ENCODE measurements at regions not wholly inside any gene's neighbourhood (a gene's known extent, or its start where the extent isn't known, plus 50 kb on each side); places are given as distances from the start of the nearest gene placed in this dataset.
"Not testable (repeated sequence)": the region's sequence is repeated elsewhere in the genome, so short reads cannot be mapped to it uniquely, and the experiment has no call there.

DNA sequence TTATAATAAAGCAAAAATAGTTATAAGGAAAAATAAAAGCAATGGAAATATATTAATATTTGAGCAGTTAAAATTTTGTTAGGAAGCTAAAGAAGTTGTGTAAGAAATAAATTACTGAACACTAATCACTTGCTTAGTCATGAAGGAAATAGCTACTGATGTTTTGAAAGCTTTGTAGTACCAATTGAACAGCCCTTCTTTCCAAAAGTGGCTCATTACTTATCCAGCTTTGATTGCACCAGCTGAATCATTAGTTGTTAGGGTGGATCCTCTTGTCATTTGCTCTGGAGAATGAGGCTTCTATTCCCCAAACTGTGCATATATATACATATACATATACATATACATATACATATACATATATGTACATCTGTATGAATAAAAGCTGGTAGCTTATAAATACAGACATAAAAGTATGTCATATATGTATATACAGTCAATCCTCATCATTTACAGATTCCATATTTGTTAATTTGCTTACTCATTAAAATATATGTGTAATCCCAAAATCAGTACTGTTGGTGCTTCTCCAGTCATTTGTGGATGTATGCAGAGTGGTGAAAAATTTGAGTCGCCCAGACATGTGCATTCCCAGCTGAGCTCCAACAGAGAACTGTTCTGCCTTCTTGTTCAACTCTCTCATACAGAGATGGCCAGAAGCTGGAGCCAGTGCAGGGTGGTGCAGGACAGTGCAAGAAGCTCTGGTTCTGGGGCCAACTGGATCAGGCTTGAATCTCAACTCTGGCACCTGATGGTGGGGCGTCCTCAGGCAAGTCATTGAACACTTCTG is 214.1 kb downstream of the RPAP3 start:
- Mint-ChIP-seq H3K36me3 (ENCODE audit: low read depth) (no peaks in the 10 kb centered on the region), H3K27ac (no peak overlapping the region), H3K27me3 (peaks cover 4% of the 10 kb centered on the region), H3K9me3 (peaks cover 12% of the 10 kb centered on the region), H3K4me3 (no peak overlapping the region), H3K4me1 (ENCODE audit: low read depth) (no peaks in the 10 kb centered on the region)
- intact Hi-C loops (cut with micrococcal nuclease) = no loop called here

DNA sequence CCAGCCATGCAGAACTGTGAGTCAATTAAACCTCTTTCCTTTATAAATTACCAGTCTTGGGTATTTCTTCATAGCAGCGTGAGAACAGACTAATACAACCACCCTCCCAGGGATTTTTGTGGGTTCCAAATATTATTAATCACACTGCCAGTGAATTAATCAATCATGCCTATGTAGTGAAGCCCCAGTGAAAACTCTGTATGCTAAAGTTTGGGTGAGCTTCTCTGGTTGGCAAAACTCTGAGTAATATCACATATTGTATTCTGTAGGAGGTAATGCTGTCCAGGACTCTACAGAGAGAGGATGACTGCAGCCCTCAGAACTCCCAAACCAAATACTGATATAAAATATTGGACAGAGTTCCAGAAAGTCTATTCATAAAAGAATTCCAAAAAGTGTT is 216.9 kb downstream of the RPAP3 start:
- H3K4me1 Mint-ChIP-seq (ENCODE audit: low read depth) = no peaks in the 10 kb centered on the region
- no peak overlapping the region for H3K4me3 Mint-ChIP-seq
- peaks cover 6% of the 10 kb centered on the region for H3K27me3 Mint-ChIP-seq
- H3K9me3 Mint-ChIP-seq = peaks cover 12% of the 10 kb centered on the region
- H3K27ac Mint-ChIP-seq = no peak overlapping the region
- intact Hi-C loops (cut with micrococcal nuclease) = no loop called here
- H3K36me3 Mint-ChIP-seq (ENCODE audit: low read depth) = no peaks in the 10 kb centered on the region

DNA sequence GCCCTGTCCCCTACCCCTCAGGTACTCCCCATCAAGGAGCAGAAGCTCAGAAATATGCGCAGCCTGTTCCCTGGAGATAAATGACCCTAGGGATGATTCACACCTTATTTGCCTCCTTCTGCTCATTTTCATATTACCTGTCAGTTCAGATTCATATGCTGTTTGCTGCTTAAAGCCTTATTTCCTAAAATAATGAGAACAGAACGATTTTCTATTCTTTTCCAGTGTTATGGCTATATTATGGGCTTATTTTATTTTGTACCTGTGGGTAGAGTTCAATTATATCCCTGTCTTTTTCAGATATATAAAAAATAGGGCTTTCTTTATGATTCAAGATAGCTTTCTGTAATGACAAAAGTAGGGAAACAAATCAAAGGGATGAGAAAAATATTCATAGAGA is 224.8 kb downstream of the RPAP3 start:
- peaks cover 15% of the 10 kb centered on the region for H3K9me3 Mint-ChIP-seq
- H3K27me3 Mint-ChIP-seq = peaks cover 15% of the 10 kb centered on the region
- no peak overlapping the region for H3K27ac Mint-ChIP-seq
- H3K36me3 Mint-ChIP-seq (ENCODE audit: low read depth) = no peaks in the 10 kb centered on the region
- no peak overlapping the region for H3K4me3 Mint-ChIP-seq
- H3K4me1 Mint-ChIP-seq (ENCODE audit: low read depth) = no peaks in the 10 kb centered on the region
- intact Hi-C loops (cut with micrococcal nuclease) = no loop called here

DNA sequence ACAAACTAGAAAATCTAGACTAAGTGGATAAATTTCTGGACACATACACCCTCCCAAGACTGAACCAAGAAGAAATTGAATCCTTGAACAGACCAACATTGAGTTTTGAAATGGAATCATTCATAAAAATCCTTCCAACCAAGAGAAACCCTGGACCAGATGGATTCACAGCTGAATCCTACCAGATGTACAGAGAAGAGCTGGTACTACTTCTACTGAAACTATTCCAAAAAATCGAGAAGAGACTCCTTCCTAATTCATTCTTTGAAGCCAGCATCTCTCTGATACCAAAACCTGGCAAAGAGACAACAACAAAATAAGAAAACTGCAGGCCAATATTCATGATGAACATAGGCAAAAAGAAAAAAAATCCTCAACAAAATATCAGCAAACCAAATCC is 227.4 kb downstream of the RPAP3 start:
- H3K9me3 Mint-ChIP-seq = peaks cover 35% of the 10 kb centered on the region
- intact Hi-C loops (cut with micrococcal nuclease) = no loop called here
- no peak overlapping the region for H3K4me3 Mint-ChIP-seq
- no peak overlapping the region for H3K27ac Mint-ChIP-seq
- H3K27me3 Mint-ChIP-seq = peaks cover 12% of the 10 kb centered on the region
- no peaks in the 10 kb centered on the region for H3K36me3 Mint-ChIP-seq (ENCODE audit: low read depth)
- no peaks in the 10 kb centered on the region for H3K4me1 Mint-ChIP-seq (ENCODE audit: low read depth)

DNA sequence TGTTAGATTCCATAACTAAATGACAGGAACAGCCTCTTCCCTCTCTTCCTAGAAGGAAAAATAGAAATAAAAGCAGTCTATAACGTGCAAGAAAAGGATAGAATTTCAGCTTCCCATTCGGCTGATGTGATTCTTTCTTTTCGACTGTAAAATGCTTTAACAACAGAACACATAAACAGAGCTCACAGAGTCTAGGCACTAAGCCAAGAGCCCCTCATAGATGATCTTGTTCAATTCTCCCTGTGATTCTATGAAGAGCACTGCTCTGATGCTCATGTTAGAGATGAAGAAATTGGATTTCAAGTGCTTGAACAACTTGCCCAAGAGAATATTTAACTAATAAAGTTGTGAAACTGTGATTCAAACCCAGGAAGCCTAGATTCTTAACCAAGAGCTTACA is 232.7 kb downstream of the RPAP3 start:
- Mint-ChIP-seq H3K36me3 (ENCODE audit: low read depth) (no peaks in the 10 kb centered on the region), H3K27ac (no peak overlapping the region), H3K4me3 (no peak overlapping the region), H3K4me1 (ENCODE audit: low read depth) (no peaks in the 10 kb centered on the region), H3K9me3 (peaks cover 36% of the 10 kb centered on the region), H3K27me3 (peaks cover 1% of the 10 kb centered on the region)
- intact Hi-C loops (cut with micrococcal nuclease) = no loop called here

DNA sequence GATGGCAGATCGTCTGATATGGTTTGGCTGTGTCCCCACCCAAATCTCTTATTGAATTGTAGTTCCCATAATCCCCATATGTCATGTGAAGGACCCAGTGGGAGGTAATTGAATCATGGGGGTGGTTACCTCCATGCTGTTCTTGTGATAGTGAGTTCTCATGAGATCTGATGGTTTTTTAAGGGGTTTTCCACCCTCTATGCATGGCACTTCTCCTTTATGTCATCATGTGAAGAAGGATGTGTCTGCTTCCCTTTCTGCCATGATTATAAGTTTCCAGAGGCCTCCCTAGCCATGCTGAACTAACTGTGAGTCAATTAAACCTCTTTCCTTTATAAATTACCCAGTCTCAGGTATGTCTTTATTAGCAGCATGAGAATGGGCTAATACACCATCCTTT is 235.5 kb downstream of the RPAP3 start:
- H3K27ac Mint-ChIP-seq; H3K27me3 Mint-ChIP-seq; H3K4me1 Mint-ChIP-seq (ENCODE audit: low read depth); intact Hi-C loops (cut with micrococcal nuclease); H3K4me3 Mint-ChIP-seq; H3K36me3 Mint-ChIP-seq (ENCODE audit: low read depth): not testable (repeated sequence)
- peaks cover 21% of the 10 kb centered on the region for H3K9me3 Mint-ChIP-seq

DNA sequence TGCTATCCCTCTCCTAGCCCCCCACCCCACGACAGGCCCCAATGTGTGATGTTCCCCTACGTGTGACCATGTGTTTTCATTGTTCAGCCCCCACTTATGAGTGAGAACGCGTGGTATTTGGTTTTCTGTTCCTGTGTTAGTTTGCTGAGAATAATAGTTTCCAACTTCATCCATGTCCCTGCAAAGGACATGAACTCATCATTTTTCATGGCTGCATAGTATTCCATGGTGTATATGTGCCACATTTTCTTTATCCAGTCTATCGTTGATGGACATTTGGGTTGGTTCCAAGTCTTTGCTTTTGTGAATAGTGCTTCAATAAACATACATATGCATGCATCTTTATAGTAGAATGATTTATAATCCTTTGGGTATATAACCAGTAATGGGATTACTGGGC is 241.9 kb downstream of the RPAP3 start:
- H3K27ac Mint-ChIP-seq; H3K4me1 Mint-ChIP-seq (ENCODE audit: low read depth); H3K4me3 Mint-ChIP-seq; H3K27me3 Mint-ChIP-seq; H3K36me3 Mint-ChIP-seq (ENCODE audit: low read depth); intact Hi-C loops (cut with micrococcal nuclease): not testable (repeated sequence)
- peaks cover 16% of the 10 kb centered on the region for H3K9me3 Mint-ChIP-seq

DNA sequence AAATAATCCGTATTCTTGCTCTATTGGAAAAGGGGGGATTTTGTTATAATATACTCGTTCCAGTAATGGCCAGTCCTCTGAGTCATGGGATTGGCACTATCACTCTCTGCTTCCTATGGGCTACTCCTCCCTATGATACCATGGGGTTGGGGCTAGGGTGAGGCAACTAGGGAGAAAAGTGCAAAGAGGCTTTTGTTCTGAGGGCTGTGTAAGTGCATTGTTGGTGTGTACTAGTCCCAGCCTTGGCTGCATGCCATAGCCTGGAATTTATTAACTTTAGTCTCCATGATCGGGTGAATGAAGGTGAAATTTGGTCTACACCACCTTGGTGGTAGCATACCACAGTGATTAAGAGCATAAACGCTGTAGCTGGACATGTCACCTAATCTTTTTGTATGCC is 247.6 kb downstream of the RPAP3 start:
- intact Hi-C loops (cut with micrococcal nuclease) = no loop called here
- H3K4me3 Mint-ChIP-seq = no peak overlapping the region
- peaks cover 10% of the 10 kb centered on the region for H3K9me3 Mint-ChIP-seq
- no peak overlapping the region for H3K27ac Mint-ChIP-seq
- H3K4me1 Mint-ChIP-seq (ENCODE audit: low read depth) = no peaks in the 10 kb centered on the region
- peaks cover 8% of the 10 kb centered on the region for H3K27me3 Mint-ChIP-seq
- H3K36me3 Mint-ChIP-seq (ENCODE audit: low read depth) = no peaks in the 10 kb centered on the region

DNA sequence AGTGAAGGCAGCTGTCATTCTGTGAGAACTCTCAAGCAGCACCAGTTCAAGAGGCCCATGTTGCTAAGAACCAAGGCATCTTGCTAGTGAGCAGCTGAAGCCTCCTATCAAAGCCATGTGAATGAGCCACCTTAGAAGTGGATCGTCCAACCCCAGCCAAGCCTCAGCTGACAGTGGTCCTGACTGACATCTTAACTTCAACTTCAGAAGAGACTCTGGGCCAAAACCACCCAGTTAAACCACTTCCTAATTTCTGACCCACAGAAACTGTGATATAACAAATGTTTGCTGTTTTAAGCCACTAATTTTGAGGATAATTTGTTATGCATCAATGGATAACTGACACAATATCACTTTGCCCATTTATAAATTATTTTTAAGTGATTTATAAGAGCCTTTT is 256.0 kb downstream of the RPAP3 start:
- no peaks in the 10 kb centered on the region for H3K36me3 Mint-ChIP-seq (ENCODE audit: low read depth)
- H3K9me3 Mint-ChIP-seq = peaks cover 3% of the 10 kb centered on the region
- no peak overlapping the region for H3K4me3 Mint-ChIP-seq
- H3K27me3 Mint-ChIP-seq = peaks cover 5% of the 10 kb centered on the region
- H3K27ac Mint-ChIP-seq = no peak overlapping the region
- intact Hi-C loops (cut with micrococcal nuclease) = no loop called here
- no peaks in the 10 kb centered on the region for H3K4me1 Mint-ChIP-seq (ENCODE audit: low read depth)

DNA sequence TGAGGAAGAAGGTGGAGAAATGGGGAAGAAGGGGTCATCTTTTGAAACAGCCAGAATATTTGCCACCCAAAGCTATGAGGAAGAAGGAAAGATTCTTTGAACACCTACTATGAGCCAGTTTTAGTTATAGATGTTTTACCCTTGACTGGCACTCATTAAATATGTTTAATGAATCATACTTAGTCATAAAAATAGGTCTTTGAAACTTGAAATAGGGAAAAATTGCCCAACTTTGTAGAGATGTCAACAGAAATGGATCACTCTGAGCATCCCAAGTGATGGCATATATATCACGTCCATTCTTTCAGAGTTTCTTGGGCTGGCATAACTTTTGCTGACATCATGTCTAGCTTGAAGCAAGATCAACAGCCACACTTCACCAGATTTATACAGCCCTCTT is 263.5 kb downstream of the RPAP3 start:
- Mint-ChIP-seq H3K9me3 (peaks cover 55% of the 10 kb centered on the region), H3K36me3 (ENCODE audit: low read depth) (no peaks in the 10 kb centered on the region), H3K4me3 (no peak overlapping the region), H3K27ac (no peak overlapping the region), H3K4me1 (ENCODE audit: low read depth) (no peaks in the 10 kb centered on the region), H3K27me3 (no peaks in the 10 kb centered on the region)
- intact Hi-C loops (cut with micrococcal nuclease) = no loop called here

DNA sequence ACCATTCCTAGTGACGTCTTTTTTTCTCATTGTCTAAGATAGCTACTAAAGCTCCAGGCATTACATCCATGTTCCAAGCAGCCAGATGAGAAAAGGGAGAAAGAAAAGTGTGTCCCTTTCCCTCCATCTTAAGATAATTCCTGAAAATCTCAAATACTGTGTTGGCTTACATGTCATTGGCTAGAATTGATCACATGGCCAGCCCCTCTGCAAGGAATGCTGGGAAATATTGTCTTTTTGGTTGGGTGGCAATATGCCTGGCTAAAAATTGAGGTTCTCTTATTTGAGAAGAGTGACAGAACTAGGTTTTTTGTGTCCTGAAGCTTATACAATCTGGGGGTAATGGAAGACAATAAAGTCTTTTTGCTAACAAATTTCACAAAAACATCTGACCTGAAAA is 264.3 kb downstream of the RPAP3 start:
- no peaks in the 10 kb centered on the region for H3K4me1 Mint-ChIP-seq (ENCODE audit: low read depth)
- H3K27me3 Mint-ChIP-seq = no peaks in the 10 kb centered on the region
- H3K36me3 Mint-ChIP-seq (ENCODE audit: low read depth) = no peaks in the 10 kb centered on the region
- no peak overlapping the region for H3K4me3 Mint-ChIP-seq
- H3K9me3 Mint-ChIP-seq = peaks cover 55% of the 10 kb centered on the region
- no peak overlapping the region for H3K27ac Mint-ChIP-seq
- intact Hi-C loops (cut with micrococcal nuclease) = no loop called here

DNA sequence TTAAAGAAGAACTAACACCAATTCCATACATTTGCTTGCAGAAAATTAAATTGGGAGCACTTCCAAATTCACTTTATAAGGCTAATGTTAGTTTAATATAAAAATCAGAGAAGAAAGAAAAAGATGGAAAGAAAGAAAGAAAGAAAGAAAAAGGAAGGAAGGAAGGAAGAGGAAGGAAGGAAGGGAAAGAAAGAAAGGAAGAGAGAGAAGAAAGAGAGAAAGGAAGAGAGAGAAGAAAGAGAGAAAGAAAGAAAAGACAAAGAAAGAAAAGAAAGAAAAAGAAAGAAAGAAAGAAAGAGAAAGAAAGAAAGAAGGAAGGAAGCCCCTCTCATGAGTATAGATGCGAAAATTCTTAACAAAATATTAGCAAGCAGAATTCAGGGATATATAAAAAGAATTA is 267.7 kb downstream of the RPAP3 start:
- H3K9me3 Mint-ChIP-seq = peaks cover 36% of the 10 kb centered on the region
- H3K27ac Mint-ChIP-seq = no peak overlapping the region
- no peak overlapping the region for H3K4me3 Mint-ChIP-seq
- intact Hi-C loops (cut with micrococcal nuclease) = no loop called here
- peaks cover 4% of the 10 kb centered on the region for H3K27me3 Mint-ChIP-seq
- H3K4me1 Mint-ChIP-seq (ENCODE audit: low read depth) = no peaks in the 10 kb centered on the region
- no peaks in the 10 kb centered on the region for H3K36me3 Mint-ChIP-seq (ENCODE audit: low read depth)

DNA sequence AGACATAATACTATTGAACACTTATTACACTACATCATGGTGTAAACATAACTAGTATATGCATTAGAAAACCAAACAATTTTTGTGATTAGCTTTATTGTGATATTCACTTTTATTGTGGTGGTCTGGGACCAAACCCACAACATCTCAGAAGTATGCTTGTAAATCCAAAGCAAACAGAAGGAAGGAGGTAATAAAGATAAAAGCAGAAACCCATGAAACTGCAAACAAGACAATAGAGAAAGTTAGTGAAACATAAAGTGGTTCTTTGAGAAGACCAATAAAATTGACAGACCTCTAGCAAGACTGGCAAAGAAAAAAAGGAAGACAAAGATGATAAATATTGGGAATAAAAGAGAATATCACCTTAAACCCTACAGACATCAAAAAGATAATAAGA is 268.3 kb downstream of the RPAP3 start:
- peaks cover 30% of the 10 kb centered on the region for H3K9me3 Mint-ChIP-seq
- H3K4me3 Mint-ChIP-seq = no peak overlapping the region
- peaks cover 4% of the 10 kb centered on the region for H3K27me3 Mint-ChIP-seq
- H3K36me3 Mint-ChIP-seq (ENCODE audit: low read depth) = no peaks in the 10 kb centered on the region
- no peak overlapping the region for H3K27ac Mint-ChIP-seq
- no peaks in the 10 kb centered on the region for H3K4me1 Mint-ChIP-seq (ENCODE audit: low read depth)
- intact Hi-C loops (cut with micrococcal nuclease) = no loop called here

DNA sequence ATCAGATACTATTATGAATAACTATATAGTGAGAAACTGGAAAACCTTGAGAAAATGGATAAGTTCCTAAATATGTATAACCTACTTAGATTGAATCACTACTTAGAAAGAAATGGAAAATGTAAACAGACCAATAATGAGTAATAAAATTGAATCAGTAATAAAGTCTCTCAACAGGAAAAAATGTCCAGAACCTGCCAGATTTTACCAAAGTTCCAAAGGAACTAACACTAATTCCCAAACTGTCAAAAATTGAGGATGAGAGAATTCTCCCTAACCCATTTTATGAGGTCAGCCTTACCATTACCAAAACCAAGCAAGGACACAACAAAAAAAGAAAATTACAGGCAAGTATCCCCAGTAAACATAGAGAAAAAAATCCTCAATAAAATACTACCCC is 272.0 kb downstream of the RPAP3 start:
- no peak overlapping the region for H3K27ac Mint-ChIP-seq
- H3K36me3 Mint-ChIP-seq (ENCODE audit: low read depth) = no peaks in the 10 kb centered on the region
- H3K27me3 Mint-ChIP-seq = peaks cover 4% of the 10 kb centered on the region
- intact Hi-C loops (cut with micrococcal nuclease) = no loop called here
- peaks cover 14% of the 10 kb centered on the region for H3K9me3 Mint-ChIP-seq
- H3K4me1 Mint-ChIP-seq (ENCODE audit: low read depth) = no peaks in the 10 kb centered on the region
- no peak overlapping the region for H3K4me3 Mint-ChIP-seq

DNA sequence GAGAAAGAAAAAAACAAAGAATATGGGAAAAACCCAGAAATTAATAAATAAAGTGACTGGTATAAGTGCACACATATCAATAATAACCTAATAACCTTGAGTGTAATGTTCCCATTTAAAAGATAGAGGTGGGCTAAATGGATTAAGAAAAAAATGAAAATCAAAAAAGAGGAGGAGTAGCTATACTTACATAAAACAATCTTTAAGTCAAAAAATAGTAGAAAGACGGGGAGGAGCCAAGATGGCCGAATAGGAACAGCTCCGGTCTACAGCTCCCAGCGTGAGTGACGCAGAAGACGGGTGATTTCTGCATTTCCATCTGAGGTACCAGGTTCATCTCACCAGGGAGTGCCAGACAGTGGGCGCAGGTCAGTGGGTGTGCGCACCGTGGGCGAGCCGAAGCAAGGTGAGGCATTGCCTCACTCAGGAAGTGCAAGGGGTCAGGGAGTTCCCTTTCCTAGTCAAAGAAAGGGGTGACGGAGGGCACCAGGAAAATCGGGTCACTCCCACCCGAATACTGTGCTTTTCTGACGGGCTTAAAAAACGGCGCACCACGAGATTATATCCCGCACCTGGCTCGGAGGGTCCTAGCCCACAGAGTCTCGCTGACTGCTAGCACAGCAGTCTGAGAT is 279.0 kb downstream of the RPAP3 start:
- H3K27me3 Mint-ChIP-seq; intact Hi-C loops (cut with micrococcal nuclease); H3K4me1 Mint-ChIP-seq (ENCODE audit: low read depth); H3K36me3 Mint-ChIP-seq (ENCODE audit: low read depth); H3K4me3 Mint-ChIP-seq; H3K27ac Mint-ChIP-seq: not testable (repeated sequence)
- H3K9me3 Mint-ChIP-seq = peaks cover 11% of the 10 kb centered on the region

Data from dendritic cell treated with granulocyte-macrophage colony-stimulating factor and Interleukin-4, amounts not matched to agents 40 ng/mL and 50 ng/mL, for 4 days (primary cell).